HEK293 (cell line): ENCODE measurements at regions not wholly inside any gene's neighbourhood (a gene's known extent, or its start where the extent isn't known, plus 50 kb on each side); places are given as distances from the start of the nearest gene placed in this dataset.

ENCODE experiments used
- CTCF ChIA-PET: fragments of 350-600 bp; formaldehyde crosslinking; extraction: SDS; loops from one replicate; lab custom pipeline; 2021; ENCODE audit warnings: antibody characterized with exemption; lab: Yijun Ruan, JAX
- POLR2A ChIA-PET: fragments of 300-600 bp; formaldehyde crosslinking; extraction: SDS; loops from one replicate; lab custom pipeline; 2020; ENCODE audit warnings: antibody characterized with exemption, inconsistent platforms; lab: Yijun Ruan, JAX
- H3K27ac ChIP-seq: fragments of 200-500 bp; sonication (Bioruptor generic); 2 replicates; pipeline ENCODE4 v1.5.1; 2014; ENCODE audit warnings: low read depth, low read length, control low read depth, inconsistent platforms; ENCODE audit errors: extremely low read depth
- H3K36me3 ChIP-seq, 2 experiments: fragments of 200-500 bp in 1 of 2; sonication (Bioruptor generic) in 1 of 2; 1 replicate in 1 of 2; 2 replicates in 1 of 2; pipeline ENCODE4 v1.5.1; 2014 to 2017; ENCODE audit warnings: inconsistent platforms in 2 of 2, low read length in 2 of 2; ENCODE audit not compliant: control insufficient read depth in 2 of 2, insufficient read depth in 1 of 2
- H3K4me1 ChIP-seq: fragments of 200-500 bp; sonication (Bioruptor generic); 2 replicates; pipeline ENCODE4 v1.5.1; 2014; ENCODE audit warnings: mild to moderate bottlenecking, low read length, inconsistent platforms; ENCODE audit not compliant: control insufficient read depth, insufficient read depth
- H3K4me3 ChIP-seq: 2 replicates; pipeline ENCODE4 v1.5.1; 2011; ENCODE audit warnings: low read depth, mild to moderate bottlenecking, control low read depth, low read length, moderate library complexity
- H3K9me3 ChIP-seq: fragments of 200-500 bp; sonication (Bioruptor generic); 2 replicates; pipeline ENCODE4 v1.5.1; 2014; ENCODE audit warnings: low read depth, low read length, inconsistent platforms; ENCODE audit not compliant: control insufficient read depth, insufficient read depth
- GFI1B ChIP-seq: fragments of 450-650 bp; formaldehyde crosslinking; IDR thresholded peaks from 2 replicates; pipeline ENCODE4 v1.5.1; 2016; ENCODE audit warnings: missing biosample characterization, missing genetic modification characterization
- HOXD13 ChIP-seq: sonication (generic); formaldehyde crosslinking; IDR thresholded peaks from 2 replicates; pipeline ENCODE4 v1.8.0; 2022; ENCODE audit warnings: missing genetic modification reagents, borderline replicate concordance
- KLF10 ChIP-seq: fragments of 450-650 bp; IDR thresholded peaks from 2 replicates; pipeline ENCODE4 v1.5.1; 2018; ENCODE audit warnings: missing biosample characterization, mild to moderate bottlenecking, missing genetic modification characterization
- KLF16 ChIP-seq: fragments of 450-650 bp; formaldehyde crosslinking; IDR thresholded peaks from 2 replicates; pipeline ENCODE4 v1.5.1; 2017; ENCODE audit warnings: missing biosample characterization, missing genetic modification characterization
- OVOL3 ChIP-seq: fragments of 450-650 bp; formaldehyde crosslinking; IDR thresholded peaks from 2 replicates; pipeline ENCODE4 v1.5.1; 2016; ENCODE audit warnings: missing biosample characterization, missing genetic modification characterization
- SCRT1 ChIP-seq: fragments of 450-650 bp; formaldehyde crosslinking; IDR thresholded peaks from 2 replicates; pipeline ENCODE4 v1.5.1; 2016; ENCODE audit warnings: missing biosample characterization, missing genetic modification characterization, borderline replicate concordance
- ZBTB1 ChIP-seq: fragments of 450-650 bp; formaldehyde crosslinking; IDR thresholded peaks from 2 replicates; pipeline ENCODE4 v1.5.1; 2016; ENCODE audit warnings: missing biosample characterization, missing genetic modification characterization
- ZNF24 ChIP-seq: fragments of 450-650 bp; formaldehyde crosslinking; IDR thresholded peaks from 2 replicates; pipeline ENCODE4 v1.5.1; 2016; ENCODE audit warnings: missing biosample characterization, missing genetic modification characterization
- ZNF248 ChIP-seq: fragments of 450-650 bp; formaldehyde crosslinking; IDR thresholded peaks from 2 replicates; pipeline ENCODE4 v1.5.1; 2017; ENCODE audit warnings: missing biosample characterization, missing genetic modification characterization
- ZNF549 ChIP-seq: fragments of 450-650 bp; IDR thresholded peaks from 2 replicates; pipeline ENCODE4 v1.5.1; 2018; ENCODE audit warnings: missing biosample characterization, missing genetic modification characterization, mild to moderate bottlenecking, inconsistent platforms, moderate library complexity
- ZNF624 ChIP-seq: fragments of 450-650 bp; formaldehyde crosslinking; IDR thresholded peaks from 2 replicates; pipeline ENCODE4 v1.5.1; 2017; ENCODE audit warnings: missing biosample characterization, missing genetic modification characterization
- ZNF670 ChIP-seq: fragments of 450-650 bp; formaldehyde crosslinking; IDR thresholded peaks from 2 replicates; pipeline ENCODE4 v1.5.1; 2016; ENCODE audit warnings: missing biosample characterization, missing genetic modification characterization, low read depth
- ZNF701 ChIP-seq: fragments of 450-650 bp; formaldehyde crosslinking; IDR thresholded peaks from 2 replicates; pipeline ENCODE4 v1.5.1; 2016; ENCODE audit warnings: missing biosample characterization, missing genetic modification characterization
- ZSCAN23 ChIP-seq: fragments of 450-650 bp; formaldehyde crosslinking; IDR thresholded peaks from 2 replicates; pipeline ENCODE4 v1.5.1; 2016; ENCODE audit warnings: missing biosample characterization, missing genetic modification characterization
- ZXDB ChIP-seq: fragments of 450-650 bp; formaldehyde crosslinking; IDR thresholded peaks from 2 replicates; pipeline ENCODE4 v1.5.1; 2016; ENCODE audit warnings: missing biosample characterization, missing genetic modification characterization
- TF ChIP-seq, protein P1 (sequence below): fragments of 450-650 bp; formaldehyde crosslinking; conservative IDR thresholded peaks from 2 replicates; pipeline ENCODE4 v1.5.1; 2016; ENCODE audit warnings: low read depth, missing biosample characterization, missing genetic modification characterization
- TF ChIP-seq, protein P2 (sequence below): fragments of 450-650 bp; formaldehyde crosslinking; IDR thresholded peaks from 2 replicates; pipeline ENCODE4 v1.5.1; 2017; ENCODE audit warnings: missing biosample characterization, missing genetic modification characterization
- TF ChIP-seq, protein P3 (sequence below): fragments of 450-650 bp; formaldehyde crosslinking; IDR thresholded peaks from 2 replicates; pipeline ENCODE4 v1.5.1; 2016; ENCODE audit warnings: missing biosample characterization, missing genetic modification characterization
- TF ChIP-seq, protein P4 (sequence below): fragments of 450-650 bp; IDR thresholded peaks from 2 replicates; pipeline ENCODE4 v1.5.1; 2018; ENCODE audit warnings: missing biosample characterization, missing genetic modification characterization
- TF ChIP-seq, protein P5 (sequence below): fragments of 450-650 bp; formaldehyde crosslinking; conservative IDR thresholded peaks from 2 replicates; pipeline ENCODE4 v1.5.1; 2016; ENCODE audit warnings: low read depth, missing biosample characterization, missing genetic modification characterization
- TF ChIP-seq, protein P6 (sequence below): fragments of 450-650 bp; formaldehyde crosslinking; IDR thresholded peaks from 2 replicates; pipeline ENCODE4 v1.5.1; 2016; ENCODE audit warnings: missing biosample characterization, missing genetic modification characterization
- TF ChIP-seq, protein P7 (sequence below): fragments of 450-650 bp; formaldehyde crosslinking; IDR thresholded peaks from 2 replicates; pipeline ENCODE4 v1.5.1; 2016; ENCODE audit warnings: missing biosample characterization, missing genetic modification characterization

DNA sequence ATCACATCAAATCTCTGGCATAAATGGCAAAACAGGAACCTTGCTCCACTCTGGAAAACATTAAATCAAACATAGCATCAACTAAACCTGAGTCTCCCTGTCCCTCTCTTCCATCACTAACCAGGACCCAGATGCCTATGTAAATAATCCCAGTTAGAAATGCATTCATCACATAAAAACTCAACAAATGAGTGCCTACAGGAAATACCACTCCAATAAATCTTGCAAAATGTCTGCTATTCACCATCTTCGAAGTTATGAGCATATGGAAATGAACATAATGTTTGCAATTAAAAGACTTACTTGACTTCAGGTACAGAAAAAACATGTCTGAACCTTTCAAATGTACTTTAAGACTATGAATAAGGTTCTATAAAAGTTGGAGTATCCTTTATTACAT, 425.0 kb downstream of the CDH11 start (continued):
- TF ChIP-seq, protein P1, sequence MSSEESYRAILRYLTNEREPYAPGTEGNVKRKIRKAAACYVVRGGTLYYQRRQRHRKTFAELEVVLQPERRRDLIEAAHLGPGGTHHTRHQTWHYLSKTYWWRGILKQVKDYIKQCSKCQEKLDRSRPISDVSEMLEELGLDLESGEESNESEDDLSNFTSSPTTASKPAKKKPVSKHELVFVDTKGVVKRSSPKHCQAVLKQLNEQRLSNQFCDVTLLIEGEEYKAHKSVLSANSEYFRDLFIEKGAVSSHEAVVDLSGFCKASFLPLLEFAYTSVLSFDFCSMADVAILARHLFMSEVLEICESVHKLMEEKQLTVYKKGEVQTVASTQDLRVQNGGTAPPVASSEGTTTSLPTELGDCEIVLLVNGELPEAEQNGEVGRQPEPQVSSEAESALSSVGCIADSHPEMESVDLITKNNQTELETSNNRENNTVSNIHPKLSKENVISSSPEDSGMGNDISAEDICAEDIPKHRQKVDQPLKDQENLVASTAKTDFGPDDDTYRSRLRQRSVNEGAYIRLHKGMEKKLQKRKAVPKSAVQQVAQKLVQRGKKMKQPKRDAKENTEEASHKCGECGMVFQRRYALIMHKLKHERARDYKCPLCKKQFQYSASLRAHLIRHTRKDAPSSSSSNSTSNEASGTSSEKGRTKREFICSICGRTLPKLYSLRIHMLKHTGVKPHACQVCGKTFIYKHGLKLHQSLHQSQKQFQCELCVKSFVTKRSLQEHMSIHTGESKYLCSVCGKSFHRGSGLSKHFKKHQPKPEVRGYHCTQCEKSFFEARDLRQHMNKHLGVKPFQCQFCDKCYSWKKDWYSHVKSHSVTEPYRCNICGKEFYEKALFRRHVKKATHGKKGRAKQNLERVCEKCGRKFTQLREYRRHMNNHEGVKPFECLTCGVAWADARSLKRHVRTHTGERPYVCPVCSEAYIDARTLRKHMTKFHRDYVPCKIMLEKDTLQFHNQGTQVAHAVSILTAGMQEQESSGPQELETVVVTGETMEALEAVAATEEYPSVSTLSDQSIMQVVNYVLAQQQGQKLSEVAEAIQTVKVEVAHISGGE (tag by site-specific recombination) = no peak
- no peak for TF ChIP-seq ZSCAN23 (tag by site-specific recombination)
- TF ChIP-seq, protein P2, sequence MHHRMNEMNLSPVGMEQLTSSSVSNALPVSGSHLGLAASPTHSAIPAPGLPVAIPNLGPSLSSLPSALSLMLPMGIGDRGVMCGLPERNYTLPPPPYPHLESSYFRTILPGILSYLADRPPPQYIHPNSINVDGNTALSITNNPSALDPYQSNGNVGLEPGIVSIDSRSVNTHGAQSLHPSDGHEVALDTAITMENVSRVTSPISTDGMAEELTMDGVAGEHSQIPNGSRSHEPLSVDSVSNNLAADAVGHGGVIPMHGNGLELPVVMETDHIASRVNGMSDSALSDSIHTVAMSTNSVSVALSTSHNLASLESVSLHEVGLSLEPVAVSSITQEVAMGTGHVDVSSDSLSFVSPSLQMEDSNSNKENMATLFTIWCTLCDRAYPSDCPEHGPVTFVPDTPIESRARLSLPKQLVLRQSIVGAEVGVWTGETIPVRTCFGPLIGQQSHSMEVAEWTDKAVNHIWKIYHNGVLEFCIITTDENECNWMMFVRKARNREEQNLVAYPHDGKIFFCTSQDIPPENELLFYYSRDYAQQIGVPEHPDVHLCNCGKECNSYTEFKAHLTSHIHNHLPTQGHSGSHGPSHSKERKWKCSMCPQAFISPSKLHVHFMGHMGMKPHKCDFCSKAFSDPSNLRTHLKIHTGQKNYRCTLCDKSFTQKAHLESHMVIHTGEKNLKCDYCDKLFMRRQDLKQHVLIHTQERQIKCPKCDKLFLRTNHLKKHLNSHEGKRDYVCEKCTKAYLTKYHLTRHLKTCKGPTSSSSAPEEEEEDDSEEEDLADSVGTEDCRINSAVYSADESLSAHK = no peak
- TF ChIP-seq, protein P3, sequence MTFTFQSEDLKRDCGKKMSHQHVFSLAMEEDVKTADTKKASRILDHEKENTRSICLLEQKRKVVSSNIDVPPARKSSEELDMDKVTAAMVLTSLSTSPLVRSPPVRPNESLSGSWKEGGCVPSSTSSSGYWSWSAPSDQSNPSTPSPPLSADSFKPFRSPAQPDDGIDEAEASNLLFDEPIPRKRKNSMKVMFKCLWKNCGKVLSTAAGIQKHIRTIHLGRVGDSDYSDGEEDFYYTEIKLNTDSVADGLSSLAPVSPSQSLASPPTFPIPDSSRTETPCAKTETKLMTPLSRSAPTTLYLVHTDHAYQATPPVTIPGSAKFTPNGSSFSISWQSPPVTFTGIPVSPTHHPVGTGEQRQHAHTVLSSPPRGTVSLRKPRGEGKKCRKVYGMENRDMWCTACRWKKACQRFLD (tag by site-specific recombination) = no peak
- TF ChIP-seq KLF16 (tag by site-specific recombination) = no peak
- TF ChIP-seq ZNF248 = no peak
- no peak for TF ChIP-seq ZNF549 (tag by site-specific recombination)

DNA sequence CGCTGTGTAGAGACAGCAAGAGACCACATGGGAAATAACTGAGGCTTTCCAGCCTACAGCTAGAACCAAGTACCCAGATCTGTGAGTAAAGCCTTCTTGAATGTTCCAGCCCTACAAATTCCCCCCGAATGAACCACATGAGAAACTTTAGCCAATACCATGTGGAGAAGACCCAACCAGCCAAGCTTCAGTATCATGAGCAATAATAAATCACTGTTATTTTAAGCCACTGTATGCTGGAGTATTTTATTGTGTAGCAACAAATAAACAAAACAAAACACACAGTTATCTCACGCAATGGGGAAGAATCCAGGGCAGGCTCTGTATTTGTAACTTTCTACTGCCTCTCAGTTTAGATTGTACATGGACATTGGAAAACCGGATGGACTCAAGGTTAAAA, 426.2 kb downstream of the CDH11 start:
- ChIA-PET POLR2A (no interaction called here), CTCF (no interaction called here)
- no peaks in the 10 kb centered on the region for H3K9me3 ChIP-seq
- H3K4me1 ChIP-seq = no peaks in the 10 kb centered on the region
- H3K4me3 ChIP-seq = no peak overlapping the region
- no peak overlapping the region for H3K27ac ChIP-seq
- no peaks in the 10 kb centered on the region for H3K36me3 ChIP-seq
- TF ChIP-seq SCRT1 (tag by site-specific recombination) (no peak), OVOL3 (no peak), ZNF624 (no peak), KLF10 (tag by site-specific recombination) (no peak), ZXDB (tag by site-specific recombination) (no peak), ZNF24 (tag by site-specific recombination) (no peak), ZNF701 (tag by site-specific recombination) (no peak), GFI1B (tag by site-specific recombination) (no peak), ZNF670 (tag by site-specific recombination) (no peak), ZBTB1 (tag by site-specific recombination) (no peak), HOXD13 (no peak)
- TF ChIP-seq, protein P4, sequence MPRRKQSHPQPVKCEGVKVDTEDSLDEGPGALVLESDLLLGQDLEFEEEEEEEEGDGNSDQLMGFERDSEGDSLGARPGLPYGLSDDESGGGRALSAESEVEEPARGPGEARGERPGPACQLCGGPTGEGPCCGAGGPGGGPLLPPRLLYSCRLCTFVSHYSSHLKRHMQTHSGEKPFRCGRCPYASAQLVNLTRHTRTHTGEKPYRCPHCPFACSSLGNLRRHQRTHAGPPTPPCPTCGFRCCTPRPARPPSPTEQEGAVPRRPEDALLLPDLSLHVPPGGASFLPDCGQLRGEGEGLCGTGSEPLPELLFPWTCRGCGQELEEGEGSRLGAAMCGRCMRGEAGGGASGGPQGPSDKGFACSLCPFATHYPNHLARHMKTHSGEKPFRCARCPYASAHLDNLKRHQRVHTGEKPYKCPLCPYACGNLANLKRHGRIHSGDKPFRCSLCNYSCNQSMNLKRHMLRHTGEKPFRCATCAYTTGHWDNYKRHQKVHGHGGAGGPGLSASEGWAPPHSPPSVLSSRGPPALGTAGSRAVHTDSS (tag by site-specific recombination) = no peak
- TF ChIP-seq, protein P5, sequence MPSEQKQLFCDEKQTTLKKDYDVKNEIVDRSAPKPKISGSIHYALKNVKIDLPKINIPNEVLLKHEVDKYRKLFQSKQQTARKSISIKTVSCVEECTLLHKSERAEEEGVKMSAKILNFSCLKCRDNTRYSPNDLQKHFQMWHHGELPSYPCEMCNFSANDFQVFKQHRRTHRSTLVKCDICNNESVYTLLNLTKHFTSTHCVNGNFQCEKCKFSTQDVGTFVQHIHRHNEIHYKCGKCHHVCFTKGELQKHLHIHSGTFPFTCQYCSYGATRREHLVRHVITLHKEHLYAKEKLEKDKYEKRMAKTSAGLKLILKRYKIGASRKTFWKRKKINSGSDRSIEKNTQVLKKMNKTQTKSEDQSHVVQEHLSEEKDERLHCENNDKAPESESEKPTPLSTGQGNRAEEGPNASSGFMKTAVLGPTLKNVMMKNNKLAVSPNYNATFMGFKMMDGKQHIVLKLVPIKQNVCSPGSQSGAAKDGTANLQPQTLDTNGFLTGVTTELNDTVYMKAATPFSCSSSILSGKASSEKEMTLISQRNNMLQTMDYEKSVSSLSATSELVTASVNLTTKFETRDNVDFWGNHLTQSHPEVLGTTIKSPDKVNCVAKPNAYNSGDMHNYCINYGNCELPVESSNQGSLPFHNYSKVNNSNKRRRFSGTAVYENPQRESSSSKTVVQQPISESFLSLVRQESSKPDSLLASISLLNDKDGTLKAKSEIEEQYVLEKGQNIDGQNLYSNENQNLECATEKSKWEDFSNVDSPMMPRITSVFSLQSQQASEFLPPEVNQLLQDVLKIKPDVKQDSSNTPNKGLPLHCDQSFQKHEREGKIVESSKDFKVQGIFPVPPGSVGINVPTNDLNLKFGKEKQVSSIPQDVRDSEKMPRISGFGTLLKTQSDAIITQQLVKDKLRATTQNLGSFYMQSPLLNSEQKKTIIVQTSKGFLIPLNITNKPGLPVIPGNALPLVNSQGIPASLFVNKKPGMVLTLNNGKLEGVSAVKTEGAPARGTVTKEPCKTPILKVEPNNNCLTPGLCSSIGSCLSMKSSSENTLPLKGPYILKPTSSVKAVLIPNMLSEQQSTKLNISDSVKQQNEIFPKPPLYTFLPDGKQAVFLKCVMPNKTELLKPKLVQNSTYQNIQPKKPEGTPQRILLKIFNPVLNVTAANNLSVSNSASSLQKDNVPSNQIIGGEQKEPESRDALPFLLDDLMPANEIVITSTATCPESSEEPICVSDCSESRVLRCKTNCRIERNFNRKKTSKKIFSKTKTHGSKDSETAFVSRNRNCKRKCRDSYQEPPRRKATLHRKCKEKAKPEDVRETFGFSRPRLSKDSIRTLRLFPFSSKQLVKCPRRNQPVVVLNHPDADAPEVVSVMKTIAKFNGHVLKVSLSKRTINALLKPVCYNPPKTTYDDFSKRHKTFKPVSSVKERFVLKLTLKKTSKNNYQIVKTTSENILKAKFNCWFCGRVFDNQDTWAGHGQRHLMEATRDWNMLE = no peak
- TF ChIP-seq, protein P6, sequence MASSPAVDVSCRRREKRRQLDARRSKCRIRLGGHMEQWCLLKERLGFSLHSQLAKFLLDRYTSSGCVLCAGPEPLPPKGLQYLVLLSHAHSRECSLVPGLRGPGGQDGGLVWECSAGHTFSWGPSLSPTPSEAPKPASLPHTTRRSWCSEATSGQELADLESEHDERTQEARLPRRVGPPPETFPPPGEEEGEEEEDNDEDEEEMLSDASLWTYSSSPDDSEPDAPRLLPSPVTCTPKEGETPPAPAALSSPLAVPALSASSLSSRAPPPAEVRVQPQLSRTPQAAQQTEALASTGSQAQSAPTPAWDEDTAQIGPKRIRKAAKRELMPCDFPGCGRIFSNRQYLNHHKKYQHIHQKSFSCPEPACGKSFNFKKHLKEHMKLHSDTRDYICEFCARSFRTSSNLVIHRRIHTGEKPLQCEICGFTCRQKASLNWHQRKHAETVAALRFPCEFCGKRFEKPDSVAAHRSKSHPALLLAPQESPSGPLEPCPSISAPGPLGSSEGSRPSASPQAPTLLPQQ (tag by site-specific recombination) = no peak
- TF ChIP-seq, protein P7, sequence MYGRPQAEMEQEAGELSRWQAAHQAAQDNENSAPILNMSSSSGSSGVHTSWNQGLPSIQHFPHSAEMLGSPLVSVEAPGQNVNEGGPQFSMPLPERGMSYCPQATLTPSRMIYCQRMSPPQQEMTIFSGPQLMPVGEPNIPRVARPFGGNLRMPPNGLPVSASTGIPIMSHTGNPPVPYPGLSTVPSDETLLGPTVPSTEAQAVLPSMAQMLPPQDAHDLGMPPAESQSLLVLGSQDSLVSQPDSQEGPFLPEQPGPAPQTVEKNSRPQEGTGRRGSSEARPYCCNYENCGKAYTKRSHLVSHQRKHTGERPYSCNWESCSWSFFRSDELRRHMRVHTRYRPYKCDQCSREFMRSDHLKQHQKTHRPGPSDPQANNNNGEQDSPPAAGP = no peak
